ENCODE measurements at regions not wholly inside any gene's neighbourhood (a gene's known extent, or its start where the extent isn't known, plus 50 kb on each side); places are given as distances from the start of the nearest gene placed in this dataset.

- no peak for TF ChIP-seq EED (IDR thresholded peaks at IDR 0.05; ENCODE audit: low read depth)
- TF ChIP-seq CHD1 (IDR thresholded peaks at IDR 0.05; ENCODE audit: low read depth, low read length) = no peak
- TF ChIP-seq IRF4 (IDR thresholded peaks at IDR 0.05; ENCODE audit: low read depth, low read length) = no peak
These were observed 68.2 kb upstream of the PARP1 start (continued) for GRCh38 chr1:226476066-226476465.

- POLR2A ChIA-PET = no interaction called here
- FAIRE-seq (no peak), DNase-seq (ENCODE audit: low read depth, low spot score) (no peak), ATAC-seq (no peak)
- Histone ChIP-seq H3K9me3 (replicated peaks; ENCODE audit: control insufficient read depth, insufficient read depth, low read length) (no peaks in the 10 kb centered on the region), H3K36me3 (ENCODE audit: control insufficient read depth in 2 of 2, insufficient read depth in 2 of 2, low read length in 1 of 2) (no peaks in the 10 kb centered on the region), H2AFZ (ENCODE audit: control insufficient read depth, low read depth, low read length) (no peak overlapping the region), H3K4me3 (no peak overlapping the region), H3K4me2 (ENCODE audit: control insufficient read depth, insufficient read depth) (no peak overlapping the region), H3K4me1 (ENCODE audit: control insufficient read depth, insufficient read depth, low read length) (no peaks in the 10 kb centered on the region), H3K79me2 (ENCODE audit: control insufficient read depth, insufficient read depth, low read length) (no peaks in the 10 kb centered on the region), H4K20me1 (ENCODE audit: control insufficient read depth, insufficient read depth) (no peaks in the 10 kb centered on the region), H3K9ac (ENCODE audit: control insufficient read depth, insufficient read depth, low read length) (no peak overlapping the region), H3K27me3 (replicated peaks in 1 of 2; ENCODE audit: control insufficient read depth in 2 of 2, insufficient read depth in 2 of 2, low read length in 1 of 2) (peaks cover 4 to 5% of the 10 kb centered on the region in 2 experiments), H3K27ac (ENCODE audit: control insufficient read depth, insufficient read depth) (no peak overlapping the region)
- CTCF ChIA-PET = no interaction called here
- no TSS peak for BruUV-seq (replicated peaks)
- in situ Hi-C loops (cut with MboI) = no loop called here
- SMC1A ChIA-PET (ENCODE audit: uncharacterized antibody, unreplicated experiment) = no interaction called here
- WGBS (ENCODE audit: insufficient coverage, insufficient replicate concordance, low lambda C conversion rate, missing lambda C conversion rate) = 40% methylated on average over 11 of the region's 11 CpGs
- intact Hi-C loops (cut with micrococcal nuclease; ENCODE audit: unreplicated experiment) = no loop called here
- TF ChIP-seq ZBED1 (IDR thresholded peaks at IDR 0.05; ENCODE audit: borderline replicate concordance) = no peak
- no peak for TF ChIP-seq EP300 (IDR thresholded peaks at IDR 0.05; ENCODE audit: borderline replicate concordance in 1 of 2, control insufficient read depth in 1 of 2, low read depth in 2 of 2, low read length in 2 of 2)
- no peak for TF ChIP-seq FOXM1 (IDR thresholded peaks at IDR 0.05; ENCODE audit: low read depth, low read length)
- TF ChIP-seq USF1 (IDR thresholded peaks at IDR 0.05; ENCODE audit: borderline replicate concordance, extremely low read length, insufficient read depth, low read depth, low read length) = no peak
- TF ChIP-seq ZNF687 (IDR thresholded peaks at IDR 0.05) = no peak
- no peak for TF ChIP-seq SMC3 (IDR thresholded peaks at IDR 0.05; ENCODE audit: borderline replicate concordance, low read length)
- no peak for TF ChIP-seq MAX (IDR thresholded peaks at IDR 0.05; ENCODE audit: low read depth, low read length)
- no peak for TF ChIP-seq NR2C2 (IDR thresholded peaks at IDR 0.05; ENCODE audit: borderline replicate concordance, control insufficient read depth, insufficient read length, low read depth)
- no peak for TF ChIP-seq CHD4 (IDR thresholded peaks at IDR 0.05)
- TF ChIP-seq SMAD5 (IDR thresholded peaks at IDR 0.05; ENCODE audit: low read depth) = no peak
- RAD21 ChIA-PET (ENCODE audit: unreplicated experiment) = no interaction called here
These were observed 68.9 kb upstream of the PARP1 start for GRCh38 chr1:226476648-226477319.

Measured in GM12878 (cell line).